Left kidney (tissue), 1 donor: ENCODE measurements at regions not wholly inside any gene's neighbourhood (a gene's known extent, or its start where the extent isn't known, plus 50 kb on each side); places are given as distances from the start of the nearest gene placed in this dataset.

Source experiments
- DNase-seq: peaks from one replicate; pipeline ENCODE4 v3.0.0-alpha.2; 2013

GRCh38 chr12:34396006-34396860 is 373.9 kb downstream of the ALG10 start:
- no peak for DNase-seq

- DNase-seq: no peak
Observed at GRCh38 chr12:34396861-34397590, 374.7 kb downstream of the ALG10 start.

- DNase-seq: no peak
Observed at GRCh38 chr12:34397591-34398365, 375.5 kb downstream of the ALG10 start.

- DNase-seq: no peak
Observed at GRCh38 chr12:34398366-34398705, 376.0 kb downstream of the ALG10 start.

GRCh38 chr12:34398706-34399630 is 376.7 kb downstream of the ALG10 start:
- no peak for DNase-seq

- DNase-seq: no peak
Observed at GRCh38 chr12:34399631-34400410, 377.5 kb downstream of the ALG10 start.

- DNase-seq: no peak
Observed at GRCh38 chr12:34400411-34400881, 378.1 kb downstream of the ALG10 start.

- no peak for DNase-seq
Observed at GRCh38 chr12:34400986-34401658, 378.8 kb downstream of the ALG10 start.

- DNase-seq: no peak
Observed at GRCh38 chr12:34401659-34402227, 379.4 kb downstream of the ALG10 start.

- no peak for DNase-seq
Observed at GRCh38 chr12:34402228-34402898, 380.1 kb downstream of the ALG10 start.

- DNase-seq: no peak
Observed at GRCh38 chr12:34402899-34403705, 380.8 kb downstream of the ALG10 start.

- DNase-seq: no peak
Observed at GRCh38 chr12:34403706-34404376, 381.5 kb downstream of the ALG10 start.

- no peak for DNase-seq
Observed at GRCh38 chr12:34404377-34405285, 382.3 kb downstream of the ALG10 start.

GRCh38 chr12:34405286-34406227 is 383.3 kb downstream of the ALG10 start:
- no peak for DNase-seq
